Endodermal cell (in vitro differentiated cells): ENCODE measurements at regions not wholly inside any gene's neighbourhood (a gene's known extent, or its start where the extent isn't known, plus 50 kb on each side); places are given as distances from the start of the nearest gene placed in this dataset.

Experiments used
- DNase-seq: peaks from one replicate; pipeline ENCODE4 v3.0.0-alpha.2; 2017
- H3K27ac ChIP-seq: 2 replicates; pipeline ENCODE4 v1.5.1; 2013; ENCODE audit warnings: mild to moderate bottlenecking, low read depth, low read length, moderate library complexity
- H3K27me3 ChIP-seq: 2 replicates; pipeline ENCODE4 v1.6.1; 2013; ENCODE audit warnings: mild to moderate bottlenecking, low read length, moderate library complexity; ENCODE audit not compliant: insufficient read depth, control insufficient read depth, poor library complexity, severe bottlenecking
- H3K36me3 ChIP-seq: 2 replicates; pipeline ENCODE4 v1.7.0; 2013; ENCODE audit warnings: mild to moderate bottlenecking, low read length, moderate library complexity; ENCODE audit not compliant: control insufficient read depth, insufficient read depth
- H3K4me1 ChIP-seq: one replicate; pipeline ENCODE4 v1.7.0; 2013; ENCODE audit warnings: low read length; ENCODE audit not compliant: control insufficient read depth, insufficient read depth
- H3K4me3 ChIP-seq: 2 replicates; pipeline ENCODE4 v1.5.1; 2013; ENCODE audit warnings: mild to moderate bottlenecking, low read length, moderate library complexity
- H3K9ac ChIP-seq: 2 replicates; pipeline ENCODE4 v1.6.1; 2013; ENCODE audit warnings: mild to moderate bottlenecking, low read length, moderate library complexity; ENCODE audit not compliant: poor library complexity, severe bottlenecking; ENCODE audit errors: extremely low read depth
- H3K9me3 ChIP-seq: 2 replicates; pipeline ENCODE4 v1.6.1; 2013; ENCODE audit warnings: mild to moderate bottlenecking, low read length, moderate library complexity; ENCODE audit not compliant: control insufficient read depth
- H3K27ac Mint-ChIP-seq: 2 replicates; pipeline ENCODE4 v1.8.0; 2020; ENCODE audit warnings: mixed read lengths
- H3K27me3 Mint-ChIP-seq: 2 replicates; pipeline ENCODE4 v1.8.0; 2021; ENCODE audit warnings: mild to moderate bottlenecking, mixed read lengths; ENCODE audit not compliant: insufficient read depth
- H3K36me3 Mint-ChIP-seq: 2 replicates; pipeline ENCODE4 v1.8.0; 2020; ENCODE audit warnings: low read depth, mixed read lengths
- H3K4me1 Mint-ChIP-seq: 2 replicates; pipeline ENCODE4 v1.8.0; 2020; ENCODE audit warnings: mixed read lengths
- H3K4me3 Mint-ChIP-seq: 2 replicates; pipeline ENCODE4 v1.8.0; 2020; ENCODE audit warnings: mild to moderate bottlenecking, moderate library complexity, mixed read lengths
- H3K9me3 Mint-ChIP-seq: 2 replicates; pipeline ENCODE4 v1.8.0; 2020; ENCODE audit warnings: mild to moderate bottlenecking, mixed read lengths
- CTCF ChIP-seq: fragments of 200-600 bp; sonication (generic); conservative IDR thresholded peaks from 2 replicates; pipeline ENCODE4 v1.5.0; 2021; ENCODE audit warnings: antibody characterized with exemption, mild to moderate bottlenecking
- WGBS, 2 experiments: methylation state at CpG; one replicate each; pipeline versions ENCODE4 v1.1.5 to v1.1.7; 2013; ENCODE audit warnings: missing lambda C conversion rate in 2 of 2, mixed read lengths in 1 of 2; ENCODE audit not compliant: insufficient coverage in 1 of 2, insufficient read length in 1 of 2; 5-methylcytosine and 5-hydroxymethylcytosine counted together

GRCh38 chr10:55786461-55787050, 574.5 kb downstream of the ZWINT start:
- Histone ChIP-seq H3K9ac (no peak overlapping the region), H3K36me3 (no peaks in the 10 kb centered on the region), H3K4me1 (peaks cover 4% of the 10 kb centered on the region), H3K27ac (no peak overlapping the region), H3K9me3 (no peaks in the 10 kb centered on the region), H3K27me3 (no peaks in the 10 kb centered on the region), H3K4me3 (no peak overlapping the region)
- Mint-ChIP-seq H3K27ac (no peak overlapping the region), H3K36me3 (peaks cover 3% of the 10 kb centered on the region), H3K9me3 (peaks cover 2% of the 10 kb centered on the region), H3K27me3 (no peaks in the 10 kb centered on the region), H3K4me3 (no peak overlapping the region), H3K4me1 (no peaks in the 10 kb centered on the region)
- TF ChIP-seq CTCF = no peak
- WGBS, 2 experiments = 97 to 100% methylated on average over 3 of the region's 3 CpGs
- DNase-seq = no peak

GRCh38 chr10:55782181-55782580, 578.9 kb downstream of the ZWINT start:
- Mint-ChIP-seq H3K4me1 (no peaks in the 10 kb centered on the region), H3K36me3 (no peaks in the 10 kb centered on the region), H3K4me3 (no peak overlapping the region), H3K9me3 (no peaks in the 10 kb centered on the region), H3K27me3 (no peaks in the 10 kb centered on the region), H3K27ac (no peak overlapping the region)
- no peak for DNase-seq
- no peaks in the 10 kb centered on the region for H3K9me3 ChIP-seq
- no peak for TF ChIP-seq CTCF
- peaks cover 4% of the 10 kb centered on the region for H3K4me1 ChIP-seq
- no peak overlapping the region for H3K9ac ChIP-seq
- H3K27ac ChIP-seq = no peak overlapping the region
- no peaks in the 10 kb centered on the region for H3K36me3 ChIP-seq
- H3K27me3 ChIP-seq = no peaks in the 10 kb centered on the region
- H3K4me3 ChIP-seq = no peak overlapping the region
- 100% methylated on average over 4 of the region's 4 CpGs; no CpG with 5 or more reads in 1 of the 2 experiments for WGBS, 2 experiments

DNA sequence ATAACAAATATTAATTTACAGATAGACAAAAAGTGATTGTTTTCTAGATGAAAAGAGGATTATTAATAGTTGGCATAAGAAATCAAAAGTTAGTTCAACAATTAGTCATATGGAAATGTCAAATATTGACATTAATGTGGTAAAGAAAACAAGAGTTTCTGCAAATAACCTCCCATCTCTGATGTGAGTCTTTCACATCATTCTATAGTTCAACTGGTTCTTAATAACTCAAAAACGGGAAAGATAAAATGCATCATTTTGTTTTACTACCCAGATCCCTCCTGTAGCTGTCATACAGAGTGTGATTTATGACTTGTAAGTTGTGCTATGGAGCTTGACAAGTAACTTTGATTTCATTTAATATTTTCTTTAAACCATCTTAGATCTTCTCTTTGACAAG, 594.8 kb downstream of the ZWINT start:
- Mint-ChIP-seq H3K27ac (no peak overlapping the region), H3K4me1 (no peaks in the 10 kb centered on the region), H3K4me3 (no peak overlapping the region), H3K36me3 (no peaks in the 10 kb centered on the region), H3K27me3 (no peaks in the 10 kb centered on the region), H3K9me3 (no peaks in the 10 kb centered on the region)
- DNase-seq = no peak
- H3K9me3 ChIP-seq = no peaks in the 10 kb centered on the region
- 77% methylated on average over 1 of the region's 1 CpG; no CpG with 5 or more reads in 1 of the 2 experiments for WGBS, 2 experiments
- H3K27me3 ChIP-seq = no peaks in the 10 kb centered on the region
- no peaks in the 10 kb centered on the region for H3K4me1 ChIP-seq
- no peak overlapping the region for H3K9ac ChIP-seq
- TF ChIP-seq CTCF = no peak
- H3K27ac ChIP-seq = no peak overlapping the region
- H3K4me3 ChIP-seq = no peak overlapping the region
- no peaks in the 10 kb centered on the region for H3K36me3 ChIP-seq
